Smooth muscle cell (in vitro differentiated cells): ENCODE measurements at regions not wholly inside any gene's neighbourhood (a gene's known extent, or its start where the extent isn't known, plus 50 kb on each side); places are given as distances from the start of the nearest gene placed in this dataset.

ENCODE experiments used
- DNase-seq: peaks from one replicate; lab custom pipeline; 2025; ENCODE audit not compliant: unreplicated experiment; lab: John Stamatoyannopoulos, UW
- H2AFZ ChIP-seq: fragments of 200-600 bp; sonication (generic); 2 replicates; pipeline ENCODE4 v1.6.0; 2016; ENCODE audit warnings: antibody characterized with exemption, low read depth, mild to moderate bottlenecking
- H3F3A ChIP-seq: fragments of 200-600 bp; sonication (generic); 2 replicates; pipeline ENCODE4 v1.6.0; 2017; ENCODE audit warnings: antibody characterized with exemption, low read depth
- H3K27ac ChIP-seq: fragments of 200-600 bp; sonication (generic); 2 replicates; pipeline ENCODE4 v1.5.1; 2016; ENCODE audit warnings: low read depth, mild to moderate bottlenecking
- H3K27me3 ChIP-seq: fragments of 200-600 bp; sonication (generic); 2 replicates; pipeline ENCODE4 v1.6.1; 2016; ENCODE audit warnings: low read depth, mild to moderate bottlenecking
- H3K36me3 ChIP-seq: fragments of 200-600 bp; sonication (generic); 2 replicates; pipeline ENCODE4 v1.5.1; 2016; ENCODE audit warnings: low read depth
- H3K4me1 ChIP-seq: fragments of 200-600 bp; sonication (generic); 2 replicates; pipeline ENCODE4 v1.5.1; 2016; ENCODE audit warnings: low read depth
- H3K4me2 ChIP-seq: fragments of 200-600 bp; sonication (generic); 2 replicates; pipeline ENCODE4 v1.6.0; 2016; ENCODE audit warnings: mild to moderate bottlenecking
- H3K4me3 ChIP-seq: fragments of 200-600 bp; sonication (generic); 2 replicates; pipeline ENCODE4 v1.5.1; 2016; ENCODE audit warnings: mild to moderate bottlenecking
- H3K79me2 ChIP-seq: fragments of 200-600 bp; sonication (generic); 2 replicates; pipeline ENCODE4 v1.6.0; 2016; ENCODE audit warnings: low read depth, mild to moderate bottlenecking
- H3K9ac ChIP-seq: fragments of 200-600 bp; sonication (generic); 2 replicates; pipeline ENCODE4 v1.6.0; 2016; ENCODE audit warnings: low read depth
- H3K9me3 ChIP-seq: fragments of 200-600 bp; sonication (generic); replicated peaks from 2 replicates; pipeline ENCODE4 v1.5.1; 2016; ENCODE audit warnings: low read depth
- H4K20me1 ChIP-seq: fragments of 200-600 bp; sonication (generic); 2 replicates; pipeline ENCODE4 v1.6.0; 2016; ENCODE audit warnings: low read depth
- CTCF ChIP-seq: fragments of 200-600 bp; sonication (generic); IDR thresholded peaks from 2 replicates; pipeline ENCODE4 v1.5.1; 2017; ENCODE audit warnings: borderline replicate concordance, mild to moderate bottlenecking, antibody characterized with exemption; ENCODE audit not compliant: insufficient read depth, poor library complexity, severe bottlenecking
- WGBS: methylation state at CpG from one replicate; pipeline ENCODE4 v1.1.7; 2016; ENCODE audit warnings: low lambda C conversion rate; 5-methylcytosine and 5-hydroxymethylcytosine counted together

- Histone ChIP-seq H3K4me1 (no peaks in the 10 kb centered on the region), H3F3A (no peaks in the 10 kb centered on the region), H3K79me2 (no peaks in the 10 kb centered on the region), H3K27me3 (no peaks in the 10 kb centered on the region), H3K36me3 (no peaks in the 10 kb centered on the region), H2AFZ (no peak overlapping the region), H3K4me2 (no peak overlapping the region), H3K9me3 (no peaks in the 10 kb centered on the region), H3K27ac (no peak overlapping the region), H3K9ac (no peak overlapping the region), H4K20me1 (no peaks in the 10 kb centered on the region), H3K4me3 (no peak overlapping the region)
- whole genome bisulfite sequencing = 100% methylated on average over 1 of the region's 1 CpG
- no peak for TF ChIP-seq CTCF
- no peak for DNase-seq
These were observed 180.5 kb upstream of the B3GALT2 start for GRCh38 chr1:193366764-193367507.

- Histone ChIP-seq H3K9ac (no peak overlapping the region), H3K79me2 (no peaks in the 10 kb centered on the region), H3K27ac (no peak overlapping the region), H3K9me3 (no peaks in the 10 kb centered on the region), H4K20me1 (no peaks in the 10 kb centered on the region), H3K4me1 (no peaks in the 10 kb centered on the region), H2AFZ (no peak overlapping the region), H3K27me3 (no peaks in the 10 kb centered on the region), H3K4me3 (no peak overlapping the region), H3K4me2 (no peak overlapping the region), H3F3A (no peaks in the 10 kb centered on the region), H3K36me3 (no peaks in the 10 kb centered on the region)
- WGBS = 94% methylated on average over 2 of the region's 2 CpGs
- no peak for TF ChIP-seq CTCF
- no peak for DNase-seq
These were observed 179.6 kb upstream of the B3GALT2 start for GRCh38 chr1:193365966-193366365.

DNA sequence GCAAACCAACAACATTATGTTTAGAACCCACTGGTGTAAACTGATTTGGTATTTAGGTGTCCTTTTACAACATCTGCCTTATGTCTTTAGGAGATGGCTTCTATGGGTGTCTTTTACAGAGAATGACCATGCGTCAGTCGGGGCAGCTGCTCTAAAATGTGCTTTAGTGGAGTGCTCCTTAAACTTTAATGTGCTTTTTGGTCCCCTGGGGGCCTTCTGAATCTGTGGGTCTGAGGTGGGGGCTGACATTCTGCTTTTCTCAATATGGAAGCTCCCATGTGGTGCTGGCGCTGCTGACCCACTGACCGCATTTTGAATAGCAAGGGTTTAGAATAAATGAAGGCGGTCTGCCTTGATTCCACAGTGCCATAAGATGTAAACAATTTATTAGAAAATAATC lies 173.2 kb upstream of the B3GALT2 start:
- no peak overlapping the region for H3K4me2 ChIP-seq
- no peaks in the 10 kb centered on the region for H3K4me1 ChIP-seq
- no peak for DNase-seq
- H2AFZ ChIP-seq = no peak overlapping the region
- H3K27me3 ChIP-seq = no peaks in the 10 kb centered on the region
- H3K27ac ChIP-seq = no peak overlapping the region
- H3K36me3 ChIP-seq = no peaks in the 10 kb centered on the region
- H4K20me1 ChIP-seq = no peaks in the 10 kb centered on the region
- H3F3A ChIP-seq = no peaks in the 10 kb centered on the region
- H3K4me3 ChIP-seq = no peak overlapping the region
- WGBS = 93% methylated on average over 5 of the region's 5 CpGs
- no peak overlapping the region for H3K9ac ChIP-seq
- H3K79me2 ChIP-seq = no peaks in the 10 kb centered on the region
- no peak for TF ChIP-seq CTCF
- H3K9me3 ChIP-seq = no peaks in the 10 kb centered on the region

GRCh38 chr1:193358419-193358818 lies 172.0 kb upstream of the B3GALT2 start:
- no peaks in the 10 kb centered on the region for H3K27me3 ChIP-seq
- H3K4me1 ChIP-seq = no peaks in the 10 kb centered on the region
- TF ChIP-seq CTCF = no peak
- H3K9ac ChIP-seq = no peak overlapping the region
- H3K27ac ChIP-seq = no peak overlapping the region
- no peaks in the 10 kb centered on the region for H4K20me1 ChIP-seq
- H3K79me2 ChIP-seq = no peaks in the 10 kb centered on the region
- H2AFZ ChIP-seq = no peak overlapping the region
- DNase-seq = no peak
- no peak overlapping the region for H3K4me3 ChIP-seq
- no peaks in the 10 kb centered on the region for H3K36me3 ChIP-seq
- no peaks in the 10 kb centered on the region for H3K9me3 ChIP-seq
- no peaks in the 10 kb centered on the region for H3F3A ChIP-seq
- WGBS = 76% methylated on average over 3 of the region's 3 CpGs
- no peak overlapping the region for H3K4me2 ChIP-seq
